H9 (cell line): ENCODE measurements at regions not wholly inside any gene's neighbourhood (a gene's known extent, or its start where the extent isn't known, plus 50 kb on each side); places are given as distances from the start of the nearest gene placed in this dataset.

Experiments used
- DNase-seq: peaks from one replicate; pipeline ENCODE4 v3.0.0-alpha.2; 2017
- H2AFZ ChIP-seq: one replicate; pipeline ENCODE4 v1.6.1; 2013; ENCODE audit warnings: mild to moderate bottlenecking, low read length, control low read depth, moderate library complexity
- H2AK5ac ChIP-seq: 2 replicates; pipeline ENCODE4 v1.6.1; 2013; ENCODE audit warnings: low read length, control low read depth, mixed read lengths; ENCODE audit not compliant: insufficient read length
- H2BK120ac ChIP-seq: one replicate; pipeline ENCODE4 v1.6.1; 2013; ENCODE audit warnings: low read depth, mild to moderate bottlenecking, low read length, control low read depth, inconsistent platforms; ENCODE audit not compliant: poor library complexity, severe bottlenecking
- H2BK12ac ChIP-seq: 2 replicates; pipeline ENCODE4 v1.6.1; 2013; ENCODE audit warnings: low read length, control low read depth, mixed read lengths, low read depth; ENCODE audit not compliant: insufficient read length
- H2BK15ac ChIP-seq: 2 replicates; pipeline ENCODE4 v1.6.1; 2013; ENCODE audit warnings: low read depth, low read length, control low read depth
- H2BK20ac ChIP-seq: one replicate; pipeline ENCODE4 v1.6.1; 2013; ENCODE audit warnings: low read depth, mild to moderate bottlenecking, low read length, control low read depth, inconsistent platforms; ENCODE audit not compliant: poor library complexity, severe bottlenecking
- H2BK5ac ChIP-seq: 2 replicates; pipeline ENCODE4 v1.6.1; 2013; ENCODE audit warnings: low read length, control low read depth, mixed read lengths; ENCODE audit not compliant: insufficient read length
- H3K14ac ChIP-seq: 2 replicates; pipeline ENCODE4 v1.6.1; 2013; ENCODE audit warnings: low read length, control low read depth; ENCODE audit not compliant: insufficient read depth
- H3K18ac ChIP-seq: 2 replicates; pipeline ENCODE4 v1.6.1; 2013; ENCODE audit warnings: low read depth, mild to moderate bottlenecking, mixed read lengths, low read length, control low read depth; ENCODE audit not compliant: insufficient read length
- H3K23ac ChIP-seq: 2 replicates; pipeline ENCODE4 v1.6.1; 2013; ENCODE audit warnings: low read length, control low read depth, mixed read lengths, low read depth; ENCODE audit not compliant: insufficient read length
- H3K23me2 ChIP-seq: 2 replicates; pipeline ENCODE4 v1.6.1; 2013; ENCODE audit warnings: low read depth, mild to moderate bottlenecking, mixed read lengths, low read length, control low read depth; ENCODE audit not compliant: insufficient read length, poor library complexity, severe bottlenecking
- H3K27ac ChIP-seq: 2 replicates; pipeline ENCODE4 v1.5.1; 2013; ENCODE audit warnings: low read length, control low read depth, mixed read lengths, low read depth; ENCODE audit not compliant: insufficient read length
- H3K27me3 ChIP-seq: 2 replicates; pipeline ENCODE4 v1.6.1; 2013; ENCODE audit warnings: low read length, control low read depth, inconsistent platforms; ENCODE audit not compliant: insufficient read depth
- H3K4ac ChIP-seq: 2 replicates; pipeline ENCODE4 v1.6.1; 2013; ENCODE audit warnings: low read depth, mild to moderate bottlenecking, control low read depth, inconsistent platforms, low read length, moderate library complexity
- H3K4me1 ChIP-seq: 2 replicates; pipeline ENCODE4 v1.6.1; 2013; ENCODE audit warnings: low read length, control low read depth, inconsistent platforms; ENCODE audit not compliant: insufficient read depth
- H3K4me2 ChIP-seq: 2 replicates; pipeline ENCODE4 v1.6.1; 2013; ENCODE audit warnings: low read length, control low read depth, mixed read lengths; ENCODE audit not compliant: insufficient read length, insufficient read depth
- H3K56ac ChIP-seq: 2 replicates; pipeline ENCODE4 v1.6.1; 2013; ENCODE audit warnings: low read depth, mild to moderate bottlenecking, mixed read lengths, low read length, control low read depth; ENCODE audit not compliant: insufficient read length
- H3K79me1 ChIP-seq: 2 replicates; pipeline ENCODE4 v1.6.1; 2013; ENCODE audit warnings: low read depth, mild to moderate bottlenecking, moderate library complexity, low read length, control low read depth, inconsistent platforms; ENCODE audit not compliant: insufficient read depth, poor library complexity, severe bottlenecking
- H3K79me2 ChIP-seq: 2 replicates; pipeline ENCODE4 v1.6.1; 2013; ENCODE audit warnings: low read length, control low read depth, inconsistent platforms; ENCODE audit not compliant: insufficient read depth
- H3K9ac ChIP-seq: 2 replicates; pipeline ENCODE4 v1.6.1; 2013; ENCODE audit warnings: low read length, control low read depth, mixed read lengths; ENCODE audit not compliant: insufficient read length; ENCODE audit errors: extremely low read depth
- H3K9me3 ChIP-seq: one replicate; pipeline ENCODE4 v1.6.1; 2013; ENCODE audit warnings: low read depth, low read length, inconsistent platforms; ENCODE audit not compliant: control insufficient read depth
- H3T11ph ChIP-seq: one replicate; pipeline ENCODE4 v1.6.1; 2013; ENCODE audit warnings: mild to moderate bottlenecking, low read length, control low read depth, inconsistent platforms
- H4K20me1 ChIP-seq: one replicate; pipeline ENCODE4 v1.6.1; 2013; ENCODE audit not compliant: control insufficient read depth, insufficient read length, insufficient read depth
- H4K5ac ChIP-seq: 2 replicates; pipeline ENCODE4 v1.6.1; 2013; ENCODE audit warnings: low read depth, mild to moderate bottlenecking, mixed read lengths, low read length, control low read depth; ENCODE audit not compliant: insufficient read length
- H4K8ac ChIP-seq: replicated peaks from 2 replicates; pipeline ENCODE4 v1.6.1; 2013; ENCODE audit warnings: low read length, control low read depth, mixed read lengths, low read depth; ENCODE audit not compliant: insufficient read length
- H4K91ac ChIP-seq: 2 replicates; pipeline ENCODE4 v1.6.1; 2013; ENCODE audit warnings: low read depth, mild to moderate bottlenecking, moderate library complexity, mixed read lengths, low read length, control low read depth; ENCODE audit not compliant: insufficient read length
- H3K27ac Mint-ChIP-seq, 3 experiments: 2 replicates in 2 of 3; 3 replicates in 1 of 3; pipeline ENCODE4 v1.8.0; 2020 to 2021; ENCODE audit warnings: mixed read lengths in 3 of 3, mild to moderate bottlenecking in 1 of 3, moderate library complexity in 1 of 3
- H3K27me3 Mint-ChIP-seq: 2 replicates; pipeline ENCODE4 v1.8.0; 2021; ENCODE audit warnings: low read depth, mild to moderate bottlenecking, moderate library complexity, mixed read lengths
- H3K36me3 Mint-ChIP-seq, 3 experiments: 2 replicates in 2 of 3; 3 replicates in 1 of 3; pipeline ENCODE4 v1.8.0; 2020 to 2021; ENCODE audit warnings: low read depth in 3 of 3, mixed read lengths in 3 of 3; ENCODE audit not compliant: insufficient read depth in 1 of 3
- H3K4me1 Mint-ChIP-seq, 2 experiments: 2 replicates each; pipeline ENCODE4 v1.8.0; 2020; ENCODE audit warnings: mixed read lengths in 2 of 2
- H3K4me3 Mint-ChIP-seq, 2 experiments: 2 replicates in 1 of 2; 3 replicates in 1 of 2; pipeline ENCODE4 v1.8.0; 2020 to 2021; ENCODE audit warnings: mild to moderate bottlenecking in 2 of 2, mixed read lengths in 2 of 2, moderate library complexity in 1 of 2
- H3K9me3 Mint-ChIP-seq, 2 experiments: 2 replicates in 1 of 2; 3 replicates in 1 of 2; pipeline ENCODE4 v1.8.0; 2020; ENCODE audit warnings: mild to moderate bottlenecking in 2 of 2, mixed read lengths in 2 of 2, moderate library complexity in 1 of 2
- WGBS: extraction: QIAGEN DNeasy Blood & Tissue Kit; methylation state at CpG from one replicate; pipeline ENCODE4 v1.1.7; 2013; ENCODE audit warnings: missing lambda C conversion rate, low lambda C conversion rate, mixed read lengths; ENCODE audit not compliant: insufficient read length; ENCODE audit errors: extremely low coverage; 5-methylcytosine and 5-hydroxymethylcytosine counted together
- TF ChIP-seq, protein P1 (sequence below): fragments of 200-600 bp; sonication (generic); conservative IDR thresholded peaks from 3 replicates; pipeline ENCODE4 v1.8.0; 2021; ENCODE audit warnings: antibody characterized with exemption, mild to moderate bottlenecking

DNA sequence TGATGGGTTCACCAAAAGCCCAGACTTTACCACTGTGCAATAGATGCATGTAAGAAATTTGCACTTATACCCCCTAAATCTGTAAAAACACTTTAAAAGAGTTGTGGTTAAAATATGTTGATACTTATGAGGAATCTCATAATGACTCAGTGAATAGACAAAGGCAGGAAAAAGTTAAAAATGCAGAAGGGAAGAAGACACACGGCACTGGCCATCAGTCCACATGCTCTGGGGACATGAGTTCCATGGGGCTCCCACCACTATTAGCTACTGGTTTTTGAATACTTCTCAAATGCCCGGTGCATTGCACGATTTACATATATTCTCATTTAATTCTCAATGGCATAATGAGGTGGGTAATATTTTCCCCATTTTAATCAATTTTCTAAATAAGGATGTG lies 59.3 kb upstream of the BLID start:
- H2AFZ ChIP-seq, result no peak overlapping the region
- H3K14ac ChIP-seq, result no peak overlapping the region
- no peak overlapping the region for H3K23ac ChIP-seq
- no peaks in the 10 kb centered on the region for H3K36me3 Mint-ChIP-seq
- no peak overlapping the region for H3K4ac ChIP-seq
- no peak overlapping the region for H3K9ac ChIP-seq
- H2BK12ac ChIP-seq, result no peak overlapping the region
- no peak overlapping the region for H3K27ac ChIP-seq
- no peak overlapping the region for H4K91ac ChIP-seq
- no peak overlapping the region for H3T11ph ChIP-seq
- H3K27me3 ChIP-seq, result no peaks in the 10 kb centered on the region
- H3K56ac ChIP-seq, result no peak overlapping the region
- no peak for DNase-seq
- no CpG with 5 or more reads among the region's 3 CpGs for WGBS
- no peaks in the 10 kb centered on the region for H3K9me3 ChIP-seq
- H2AK5ac ChIP-seq, result no peak overlapping the region
- H2BK15ac ChIP-seq, result no peak overlapping the region
- no peak overlapping the region for H4K5ac ChIP-seq
- H3K79me2 ChIP-seq, result no peaks in the 10 kb centered on the region
- no peaks in the 10 kb centered on the region; the same call in 1 of the 2 replicates for H3K4me1 ChIP-seq
- H3K4me1 Mint-ChIP-seq, result peaks cover 5 to 8% of the 10 kb centered on the region in 2 experiments
- no peak overlapping the region for H2BK5ac ChIP-seq
- no peak overlapping the region for H4K8ac ChIP-seq
- H3K9me3 Mint-ChIP-seq, result no peaks in the 10 kb centered on the region; a peak in 1 of 5 replicates
- no peak overlapping the region for H3K4me3 Mint-ChIP-seq
- TF ChIP-seq, protein P1, sequence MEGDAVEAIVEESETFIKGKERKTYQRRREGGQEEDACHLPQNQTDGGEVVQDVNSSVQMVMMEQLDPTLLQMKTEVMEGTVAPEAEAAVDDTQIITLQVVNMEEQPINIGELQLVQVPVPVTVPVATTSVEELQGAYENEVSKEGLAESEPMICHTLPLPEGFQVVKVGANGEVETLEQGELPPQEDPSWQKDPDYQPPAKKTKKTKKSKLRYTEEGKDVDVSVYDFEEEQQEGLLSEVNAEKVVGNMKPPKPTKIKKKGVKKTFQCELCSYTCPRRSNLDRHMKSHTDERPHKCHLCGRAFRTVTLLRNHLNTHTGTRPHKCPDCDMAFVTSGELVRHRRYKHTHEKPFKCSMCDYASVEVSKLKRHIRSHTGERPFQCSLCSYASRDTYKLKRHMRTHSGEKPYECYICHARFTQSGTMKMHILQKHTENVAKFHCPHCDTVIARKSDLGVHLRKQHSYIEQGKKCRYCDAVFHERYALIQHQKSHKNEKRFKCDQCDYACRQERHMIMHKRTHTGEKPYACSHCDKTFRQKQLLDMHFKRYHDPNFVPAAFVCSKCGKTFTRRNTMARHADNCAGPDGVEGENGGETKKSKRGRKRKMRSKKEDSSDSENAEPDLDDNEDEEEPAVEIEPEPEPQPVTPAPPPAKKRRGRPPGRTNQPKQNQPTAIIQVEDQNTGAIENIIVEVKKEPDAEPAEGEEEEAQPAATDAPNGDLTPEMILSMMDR, result no peak
- H3K4me2 ChIP-seq, result no peak overlapping the region
- H3K79me1 ChIP-seq, result no peaks in the 10 kb centered on the region
- H3K23me2 ChIP-seq, result no peaks in the 10 kb centered on the region
- H2BK120ac ChIP-seq, result no peak overlapping the region
- H3K27ac Mint-ChIP-seq, result no peak overlapping the region
- H3K18ac ChIP-seq, result no peak overlapping the region
- no peak overlapping the region for H2BK20ac ChIP-seq
- no peaks in the 10 kb centered on the region; the same call in none of the 2 replicates for H3K27me3 Mint-ChIP-seq
- no peaks in the 10 kb centered on the region for H4K20me1 ChIP-seq
